ENCODE measurements at regions not wholly inside any gene's neighbourhood (a gene's known extent, or its start where the extent isn't known, plus 50 kb on each side); places are given as distances from the start of the nearest gene placed in this dataset.

DNA sequence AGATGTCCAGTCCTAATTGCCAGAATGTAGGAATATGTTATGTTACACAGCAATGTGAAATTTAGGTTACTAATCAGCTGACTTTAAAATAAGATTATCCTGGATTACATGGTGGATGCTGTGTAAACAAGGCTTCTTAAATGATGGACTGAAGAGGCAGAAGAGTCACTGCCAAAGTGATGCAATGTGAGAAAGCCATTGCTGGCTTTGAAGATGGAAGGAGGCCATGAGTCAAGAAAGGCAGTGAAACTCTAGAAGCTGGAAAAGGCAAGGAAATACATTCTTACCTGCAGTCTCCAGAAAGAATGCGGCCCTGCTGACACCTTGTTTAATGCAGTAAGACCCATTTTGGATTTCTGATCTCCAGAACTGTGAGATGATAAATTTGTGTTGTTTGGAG is 179.1 kb upstream of the ZPLD1 start:
- no peak for DNase-seq

- no peak for DNase-seq
Observed at GRCh38 chr3:102258666-102259227, 176.1 kb upstream of the ZPLD1 start.

- DNase-seq, result no peak
Observed at GRCh38 chr3:102259663-102260062, 175.2 kb upstream of the ZPLD1 start.

DNA sequence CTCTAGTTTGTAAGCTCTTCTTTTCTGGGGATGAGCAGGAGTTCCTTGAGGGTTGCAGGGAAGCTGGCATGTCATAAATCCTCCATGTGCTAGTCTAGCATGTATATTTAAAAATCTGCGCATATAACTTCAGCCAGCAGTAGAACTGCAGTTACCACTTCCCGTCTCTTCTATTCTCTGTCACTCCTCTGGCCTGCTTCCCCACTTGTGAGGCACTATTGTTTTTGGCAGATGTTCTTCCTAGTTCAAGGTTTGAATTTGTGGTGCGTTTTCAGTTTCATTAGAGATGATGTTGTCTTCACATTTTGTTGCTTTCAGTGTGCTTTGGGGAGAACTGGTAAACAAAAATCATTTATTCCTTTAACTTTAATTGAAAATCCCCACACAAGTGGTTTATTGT is 169.1 kb upstream of the ZPLD1 start:
- no peak for DNase-seq

DNA sequence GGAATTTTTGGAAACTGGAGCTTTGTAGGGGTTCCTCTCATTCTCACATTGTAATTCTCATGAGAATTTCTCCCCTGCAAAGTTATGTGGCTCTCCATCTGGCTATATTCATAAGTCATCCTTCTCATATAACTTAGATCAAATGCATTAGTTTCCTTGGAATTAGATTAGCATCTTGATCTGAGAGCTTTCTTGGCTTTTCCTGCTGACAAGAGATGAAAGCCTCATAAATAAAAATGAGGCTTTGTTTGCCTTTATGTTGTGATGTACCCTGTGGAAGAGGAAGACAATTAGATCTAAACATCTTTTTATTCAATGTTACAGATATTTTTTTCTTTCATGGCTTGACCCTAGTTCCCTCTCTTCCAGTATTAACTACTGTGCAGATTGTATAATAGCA is 165.4 kb upstream of the ZPLD1 start:
- no peak for DNase-seq

- no peak for DNase-seq
Observed at GRCh38 chr3:102290241-102290640, 144.6 kb upstream of the ZPLD1 start.

DNA sequence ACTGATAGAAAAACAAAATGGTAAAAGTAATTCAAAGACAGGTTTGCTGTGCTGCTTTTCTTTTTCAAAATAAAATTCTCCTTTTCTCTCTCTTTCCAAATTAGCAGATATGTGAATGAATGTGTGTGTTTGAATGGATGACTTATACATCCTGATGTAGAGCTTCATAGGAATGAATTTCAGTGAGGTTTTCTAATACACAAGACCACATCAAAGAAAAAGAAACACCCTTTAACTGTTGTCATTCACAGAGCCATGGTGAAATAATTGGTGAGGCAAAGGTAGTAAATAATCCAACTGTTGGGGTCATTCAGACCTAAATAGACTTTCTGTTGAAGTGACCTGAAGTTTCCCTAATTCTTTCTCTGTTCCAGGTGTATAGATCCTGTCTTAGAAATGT is 139.1 kb upstream of the ZPLD1 start:
- no peak for DNase-seq

DNA sequence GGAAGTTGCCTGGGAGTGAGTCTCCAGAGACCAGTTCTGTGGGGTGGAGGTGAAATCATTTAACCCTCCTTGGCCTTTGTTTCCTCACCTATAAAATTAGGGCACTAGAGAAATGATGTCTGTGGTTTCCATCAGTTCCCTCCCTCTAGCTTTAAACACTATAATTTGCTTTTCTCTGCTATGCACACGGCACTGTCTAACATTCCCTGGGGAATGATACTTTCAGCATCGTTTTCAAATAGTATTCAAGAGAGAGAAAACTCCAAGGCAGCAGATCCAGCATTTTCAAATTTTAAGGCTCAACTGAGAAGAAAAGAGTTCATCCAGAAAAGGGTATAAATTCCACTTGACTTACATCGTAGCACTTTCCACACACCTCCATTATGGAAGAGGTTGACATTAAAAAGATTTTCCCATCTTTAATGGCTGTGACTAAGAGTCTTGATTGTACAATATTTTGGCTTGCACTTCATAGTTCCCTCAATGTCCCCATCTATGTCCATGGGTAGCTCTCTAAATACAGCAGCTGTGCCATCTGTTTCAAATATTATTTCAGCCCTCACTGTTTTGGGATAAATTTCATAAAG is 137.7 kb upstream of the ZPLD1 start:
- no peak for DNase-seq

DNA sequence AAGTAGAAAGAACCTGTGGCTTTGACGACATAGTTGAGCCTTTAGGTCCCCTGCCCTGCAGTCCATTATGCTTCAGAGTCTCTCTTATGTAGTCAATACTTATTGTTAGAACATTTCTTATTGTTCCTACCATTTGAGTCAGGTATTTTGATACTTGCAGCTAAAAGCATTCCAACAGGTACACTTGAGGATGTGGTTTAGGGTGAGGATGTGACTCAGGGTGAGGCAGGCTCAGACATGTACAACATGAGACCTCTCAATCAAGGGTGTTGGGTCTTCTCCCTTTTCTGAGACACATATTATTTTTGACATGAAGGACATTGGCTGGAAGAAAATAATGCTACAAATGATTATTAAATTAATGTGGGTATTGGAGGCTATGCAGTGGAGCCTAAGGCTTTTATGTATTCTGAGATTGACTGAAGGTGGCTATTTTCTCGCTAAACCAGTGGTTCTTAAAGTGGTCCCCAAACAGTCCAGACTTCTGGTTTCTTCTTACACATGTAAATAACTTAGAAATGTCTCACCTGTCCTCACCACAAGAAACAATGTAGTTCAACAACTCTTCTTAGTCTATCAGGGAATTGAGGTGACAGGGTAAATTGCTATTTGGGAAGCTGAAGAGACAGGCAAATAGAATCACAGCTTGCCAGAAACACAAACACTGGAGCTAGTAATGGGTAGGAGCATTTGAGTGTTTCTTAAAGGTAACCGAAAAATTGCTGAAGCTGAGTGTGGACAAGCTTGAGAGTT is 135.5 kb upstream of the ZPLD1 start:
- no peak for DNase-seq

GRCh38 chr3:102301155-102301880 is 133.5 kb upstream of the ZPLD1 start:
- peak; percentile 1 for DNase-seq

DNA sequence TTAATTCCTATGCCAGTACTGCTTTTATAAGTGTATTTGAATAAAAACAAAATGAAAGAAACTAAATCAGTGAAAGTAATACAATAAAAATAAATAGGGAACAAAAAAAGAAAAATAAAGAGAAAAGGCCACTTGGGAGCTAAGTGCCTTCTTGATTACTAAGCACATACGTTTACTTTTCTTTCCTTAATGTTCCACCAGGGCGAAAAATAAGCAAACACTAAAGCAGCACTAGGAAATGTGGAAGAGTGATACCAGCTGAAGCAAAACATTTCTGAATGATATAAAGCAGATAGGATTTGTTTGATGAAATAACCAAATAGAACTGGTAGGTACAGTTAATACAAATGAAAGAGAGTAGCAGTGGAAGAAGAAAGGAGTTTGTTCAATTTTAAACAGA is 132.8 kb upstream of the ZPLD1 start:
- no peak for DNase-seq

DNA sequence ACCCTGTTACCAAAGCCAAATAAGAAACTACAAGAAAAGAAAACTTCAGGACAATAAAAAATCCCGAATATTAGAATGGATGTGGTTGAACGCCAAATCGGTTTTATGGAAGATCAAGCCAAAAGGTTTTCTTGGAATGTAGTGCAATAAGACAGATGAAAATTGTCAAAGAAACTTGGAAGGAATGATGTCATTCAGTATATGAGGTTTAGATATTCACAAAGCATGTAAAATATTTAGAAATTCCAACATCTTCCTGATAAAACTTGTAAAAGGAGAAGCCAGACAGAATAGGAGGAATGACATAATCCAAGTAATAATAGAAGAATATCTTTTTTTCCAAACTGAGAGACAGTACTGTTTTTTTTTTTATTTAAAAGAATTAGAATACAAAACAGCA is 130.3 kb upstream of the ZPLD1 start:
- no peak for DNase-seq

DNA sequence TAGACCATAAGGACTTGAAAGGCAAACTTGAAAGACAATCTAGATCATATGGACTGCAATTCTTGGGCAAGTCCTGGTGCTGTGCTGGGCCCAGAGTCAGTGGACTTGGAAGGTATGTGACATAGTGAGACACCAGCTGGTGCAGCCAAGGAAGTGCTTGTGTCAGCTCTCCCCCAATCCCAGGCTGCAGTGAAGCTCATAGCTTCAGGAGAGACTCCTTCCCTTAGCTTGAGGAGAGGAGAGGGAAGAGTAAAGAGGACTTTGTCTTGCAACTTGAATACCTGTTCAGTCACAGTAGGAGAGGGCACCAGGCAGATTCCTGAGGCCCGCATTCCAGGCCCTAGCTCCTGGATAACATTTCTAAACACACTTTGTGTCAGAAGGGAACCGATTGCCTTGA is 127.4 kb upstream of the ZPLD1 start:
- DNase-seq, result no peak

DNA sequence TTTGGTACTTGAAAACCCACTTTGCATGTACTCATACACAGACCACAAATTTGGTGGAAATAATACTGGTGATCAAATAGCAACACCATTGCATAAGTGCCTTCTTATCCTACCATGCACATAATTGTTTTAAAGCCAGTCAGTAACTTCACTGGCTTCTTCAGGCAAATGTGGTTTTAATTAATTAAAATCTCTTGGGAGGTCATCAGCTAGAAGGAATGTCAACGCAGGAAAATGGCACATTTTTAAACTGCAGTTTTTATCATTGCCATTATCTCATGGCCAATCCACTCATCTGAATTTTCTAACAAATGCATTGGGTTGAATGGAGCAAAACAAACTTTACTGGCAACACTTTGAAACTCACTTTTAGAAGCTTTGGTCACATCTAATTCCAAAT is 105.7 kb upstream of the ZPLD1 start:
- no peak for DNase-seq

DNA sequence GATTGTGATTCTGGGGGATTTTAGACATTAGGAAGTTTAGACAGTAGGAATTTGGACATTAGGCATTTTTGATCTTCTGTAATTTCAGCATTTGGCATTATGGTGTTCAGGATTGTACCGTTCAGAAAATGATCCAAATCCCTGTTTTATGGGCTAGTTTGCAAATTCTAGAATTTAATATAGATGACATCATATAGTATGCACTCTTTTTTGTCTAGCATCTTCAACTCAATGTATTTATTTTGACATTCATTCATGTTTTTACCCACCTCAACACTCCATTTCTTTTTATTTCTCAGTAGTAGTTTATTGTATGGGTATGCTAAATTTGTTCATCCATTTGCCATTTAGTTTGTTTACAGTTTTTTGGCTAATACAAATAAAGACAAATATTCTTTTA is 105.3 kb upstream of the ZPLD1 start:
- DNase-seq, result no peak

GRCh38 chr3:102332205-102332604 is 102.6 kb upstream of the ZPLD1 start:
- DNase-seq, result no peak

GRCh38 chr3:102332934-102333333 is 101.9 kb upstream of the ZPLD1 start:
- DNase-seq, result no peak

DNA sequence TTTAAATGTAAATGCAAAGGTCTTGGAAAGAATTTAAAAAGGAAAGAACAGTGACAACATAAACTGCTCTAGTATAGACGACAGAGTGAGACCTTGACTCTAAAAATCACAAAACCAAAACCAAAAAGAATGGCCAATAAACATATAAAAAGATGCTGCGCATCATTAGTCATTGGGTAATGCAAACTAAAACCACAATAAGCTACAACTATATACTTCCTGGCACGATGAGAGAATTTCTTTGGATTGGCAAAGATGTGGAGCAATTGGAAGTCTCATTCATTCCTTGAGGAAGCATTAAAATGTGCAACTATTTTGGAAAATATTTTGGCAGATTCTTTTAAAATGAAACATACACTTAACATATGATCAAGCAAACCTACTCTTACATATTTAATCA is 98.7 kb upstream of the ZPLD1 start:
- no peak for DNase-seq

- no peak for DNase-seq
Observed at GRCh38 chr3:102339671-102340070, 95.1 kb upstream of the ZPLD1 start.

DNA sequence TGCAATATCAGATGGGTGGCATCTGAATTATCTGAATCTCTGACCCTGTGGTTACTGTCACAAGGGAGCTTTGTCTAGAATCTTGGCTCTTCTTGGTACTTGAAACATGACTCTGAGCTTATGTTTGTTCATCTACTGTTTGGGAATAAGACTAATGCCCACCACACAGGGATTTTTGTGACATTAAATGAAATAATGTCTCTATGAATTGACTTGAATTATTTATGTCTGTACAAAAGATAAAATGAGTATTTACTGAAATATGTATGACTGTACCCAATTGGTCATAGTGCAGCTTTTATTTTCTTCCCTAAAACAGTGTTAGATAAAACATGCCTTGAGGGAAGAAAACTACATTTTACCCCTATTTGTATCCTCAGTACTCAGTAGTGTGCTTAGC is 87.9 kb upstream of the ZPLD1 start:
- DNase-seq, result no peak

DNA sequence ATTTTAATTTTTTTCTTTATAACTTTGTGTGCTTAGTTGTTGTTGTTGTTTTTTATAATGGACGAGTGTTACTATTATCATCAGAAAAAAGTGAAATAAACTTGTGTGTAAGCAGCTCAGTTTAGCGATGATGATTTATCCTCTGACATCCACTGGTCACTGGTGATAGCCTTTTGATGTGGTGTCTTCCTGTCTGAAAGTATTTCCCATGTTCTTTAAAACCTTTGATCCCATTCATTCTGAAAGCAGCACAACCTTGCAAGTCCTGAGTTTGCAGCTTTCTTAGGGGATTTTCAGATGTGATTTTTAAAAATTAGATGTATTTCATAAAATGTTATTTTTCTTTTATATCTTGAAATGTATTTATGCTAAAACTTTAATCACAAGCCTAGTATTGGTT is 85.9 kb upstream of the ZPLD1 start:
- DNase-seq, result no peak

- DNase-seq, result no peak
Observed at GRCh38 chr3:102353148-102353547, 81.7 kb upstream of the ZPLD1 start.

DNA sequence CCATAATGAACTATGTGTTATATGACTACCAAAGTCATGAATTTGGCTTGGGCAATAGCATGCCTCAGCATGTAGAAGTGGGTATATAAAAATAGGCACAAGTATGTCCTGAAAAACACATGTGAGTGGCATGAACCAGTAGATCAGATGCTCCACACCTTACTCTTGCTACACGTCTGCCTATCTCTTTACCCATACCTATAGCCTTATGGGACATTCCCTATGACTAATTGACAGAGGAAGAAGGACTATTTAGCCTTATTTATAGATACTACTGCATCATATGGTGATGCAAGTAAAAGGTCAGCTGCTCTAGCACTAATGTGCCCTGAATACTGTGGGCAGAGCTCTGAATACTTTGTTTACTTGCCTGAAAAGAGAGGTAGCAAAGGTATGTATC is 81.0 kb upstream of the ZPLD1 start:
- no peak for DNase-seq
